ENCODE measurements at regions not wholly inside any gene's neighbourhood (a gene's known extent, or its start where the extent isn't known, plus 50 kb on each side); places are given as distances from the start of the nearest gene placed in this dataset.

DNA sequence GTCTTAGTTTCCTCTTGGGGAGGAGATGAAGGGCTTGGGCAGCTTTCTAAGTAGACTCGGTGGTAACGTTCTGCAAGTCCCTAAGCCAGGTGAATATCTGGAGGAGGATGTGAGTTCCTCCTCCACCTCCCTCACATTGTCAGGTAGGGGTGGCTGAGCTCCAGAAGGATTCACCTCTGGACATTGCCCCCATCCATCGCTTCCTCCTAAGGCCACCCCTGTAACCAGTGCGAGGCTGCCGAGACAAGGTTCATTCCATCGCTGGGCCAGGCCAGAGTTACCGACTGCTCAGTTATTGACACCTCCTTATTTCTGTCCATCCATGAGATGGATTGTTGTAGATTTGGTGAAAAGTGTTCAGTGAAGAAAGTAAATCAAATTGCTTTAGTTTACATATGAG, 334.1 kb upstream of the KLF6 start:
- DNase-seq (ENCODE audit: low read depth in 3 of 3), result no peak

DNA sequence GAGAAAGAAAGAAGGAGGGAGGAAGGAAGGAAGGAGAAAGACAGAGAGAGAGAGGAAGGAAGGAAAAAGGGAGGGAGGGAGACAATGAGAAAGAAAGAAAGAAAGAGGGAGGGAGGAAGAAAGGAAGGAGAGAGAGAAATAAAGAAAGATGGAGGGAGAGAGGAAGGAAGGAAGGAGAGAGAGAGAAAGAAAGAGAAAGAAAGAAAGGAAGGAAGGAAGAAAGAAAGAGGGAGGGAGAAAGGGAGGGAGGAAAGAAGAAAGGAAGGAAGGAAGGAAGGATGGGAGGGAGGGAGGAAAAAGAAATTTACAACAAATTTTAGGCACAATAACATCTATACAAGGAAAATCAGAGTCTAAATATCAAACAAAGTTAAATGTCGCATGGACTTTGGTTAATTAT, 332.6 kb upstream of the KLF6 start:
- DNase-seq (ENCODE audit: low read depth in 3 of 3), result no peak

DNA sequence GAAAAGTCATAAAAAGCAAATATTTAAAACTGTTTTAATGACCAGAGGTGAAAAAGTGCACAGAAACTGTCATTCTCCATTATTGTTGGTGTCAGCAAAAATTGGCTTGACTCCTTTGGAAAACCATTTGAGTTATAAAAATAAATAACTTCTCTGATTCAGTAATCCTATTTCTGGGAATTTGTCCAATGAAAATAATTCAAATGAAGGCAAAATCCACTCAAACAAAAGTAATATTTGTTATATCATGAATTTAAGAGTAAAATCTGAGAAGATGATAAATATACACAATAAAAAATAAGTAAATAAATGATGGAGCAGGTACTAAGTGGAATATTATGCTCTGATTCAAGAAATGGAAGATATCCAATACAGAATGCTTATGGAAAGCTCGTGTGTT, 326.6 kb upstream of the KLF6 start:
- no peak for DNase-seq (ENCODE audit: low read depth in 3 of 3)

DNA sequence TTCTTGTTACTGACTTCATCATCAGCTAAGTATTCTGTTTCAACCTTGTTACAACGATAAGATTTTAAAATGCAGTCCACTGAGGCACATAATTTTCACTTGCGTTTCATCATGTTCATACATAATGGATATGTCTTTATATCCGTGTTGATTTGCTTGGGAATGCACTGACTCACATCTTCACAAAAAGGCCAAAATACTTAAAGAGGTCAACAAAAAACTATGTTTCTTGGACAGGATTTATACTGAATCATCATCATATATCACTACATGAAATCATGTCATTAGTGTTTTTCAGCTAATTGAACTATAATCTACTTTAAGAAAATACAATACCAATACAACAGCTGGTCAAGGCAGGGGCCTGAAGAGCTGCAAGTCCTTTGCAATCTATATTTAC, 324.5 kb upstream of the KLF6 start:
- DNase-seq (ENCODE audit: low read depth in 3 of 3), result no peak

DNA sequence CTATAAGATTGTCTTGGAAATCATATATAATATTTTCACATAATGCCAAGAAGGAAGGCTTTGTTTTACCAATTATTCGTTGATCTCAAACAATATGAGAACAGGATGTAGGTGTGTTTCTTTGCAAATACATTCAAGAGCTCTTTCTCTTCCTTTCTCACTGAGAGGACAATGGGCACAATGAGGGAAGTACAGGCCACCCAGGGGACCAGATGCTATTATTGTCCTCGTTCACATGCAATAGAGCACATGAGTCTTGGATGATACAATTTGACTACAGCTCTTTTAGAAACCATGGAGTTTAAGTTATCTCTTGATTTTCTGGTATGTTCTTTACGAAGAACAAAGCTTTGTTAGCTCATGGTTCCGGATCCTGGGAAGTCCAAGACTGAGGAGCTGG, 323.7 kb upstream of the KLF6 start:
- no peak for DNase-seq (ENCODE audit: low read depth in 3 of 3)

DNA sequence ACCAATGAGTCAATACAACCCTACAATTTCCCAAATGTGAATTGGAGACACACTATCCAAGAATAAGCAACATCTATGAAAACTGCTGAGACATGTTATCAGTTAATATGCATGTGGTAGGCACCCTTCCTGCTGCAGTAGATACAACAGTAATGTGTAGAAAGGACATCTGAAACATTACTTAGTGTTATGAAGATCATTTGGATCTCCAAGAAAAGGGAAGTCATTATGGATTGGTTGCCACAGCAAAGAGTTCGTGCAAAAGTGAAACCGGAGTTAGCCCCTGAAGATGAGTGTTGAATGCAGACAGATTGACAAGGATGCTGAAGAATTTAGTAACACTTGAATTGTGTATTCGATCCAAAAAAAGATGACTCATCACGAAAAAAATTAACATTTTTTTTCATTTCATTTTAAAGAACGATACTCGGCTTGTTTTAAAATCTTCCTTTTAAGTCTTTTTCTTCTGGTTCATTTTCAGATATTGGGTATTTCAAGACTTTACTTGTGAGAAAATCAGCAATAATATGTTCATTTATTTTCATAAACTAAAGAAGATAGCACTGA, 322.4 kb upstream of the KLF6 start:
- DNase-seq (ENCODE audit: low read depth in 3 of 3), result no peak

DNA sequence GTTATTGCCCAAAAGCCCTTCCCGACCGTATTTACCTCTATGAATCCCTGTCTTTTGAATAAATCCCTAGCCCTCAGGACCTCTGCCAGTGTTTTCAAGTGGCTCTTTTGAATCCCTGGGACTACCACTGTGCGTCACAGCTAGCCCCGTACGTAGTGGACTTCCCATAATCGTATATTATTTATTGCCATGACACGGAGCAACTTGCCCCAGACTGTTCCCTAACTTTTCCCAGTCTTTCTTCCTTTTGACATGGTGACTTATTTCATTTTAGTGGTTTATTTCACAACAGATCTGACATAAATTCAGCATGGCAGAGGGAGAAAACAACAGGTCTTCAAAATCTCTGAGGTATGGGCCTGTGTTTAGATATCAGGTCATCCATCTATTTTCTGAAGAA, 318.6 kb upstream of the KLF6 start:
- no peak for DNase-seq (ENCODE audit: low read depth in 3 of 3)

DNA sequence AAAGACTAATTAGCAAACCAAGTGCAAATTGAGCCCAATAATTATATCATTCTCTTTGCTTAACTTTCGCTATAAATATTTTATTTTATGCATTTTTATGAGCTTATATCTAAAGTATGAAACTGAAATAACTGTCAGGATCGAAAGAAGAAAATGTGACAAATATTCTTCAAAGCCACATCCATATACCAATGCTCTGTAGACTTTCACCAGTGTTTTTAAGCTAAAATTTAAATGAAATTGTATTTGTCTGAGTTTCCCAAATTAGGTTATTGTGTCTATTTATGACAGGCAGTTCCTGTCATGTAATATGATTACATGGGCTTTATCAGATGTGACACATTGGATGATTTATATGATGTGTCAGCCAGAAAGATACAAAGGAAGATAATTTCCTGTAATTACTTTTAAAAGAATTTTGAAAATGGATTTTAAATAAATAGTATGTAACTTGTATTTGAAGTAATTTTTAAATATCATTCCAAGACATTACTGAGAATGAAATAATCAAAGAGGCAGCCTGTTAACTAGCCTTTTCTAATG, 317.9 kb upstream of the KLF6 start:
- no peak for DNase-seq (ENCODE audit: low read depth in 3 of 3)

DNA sequence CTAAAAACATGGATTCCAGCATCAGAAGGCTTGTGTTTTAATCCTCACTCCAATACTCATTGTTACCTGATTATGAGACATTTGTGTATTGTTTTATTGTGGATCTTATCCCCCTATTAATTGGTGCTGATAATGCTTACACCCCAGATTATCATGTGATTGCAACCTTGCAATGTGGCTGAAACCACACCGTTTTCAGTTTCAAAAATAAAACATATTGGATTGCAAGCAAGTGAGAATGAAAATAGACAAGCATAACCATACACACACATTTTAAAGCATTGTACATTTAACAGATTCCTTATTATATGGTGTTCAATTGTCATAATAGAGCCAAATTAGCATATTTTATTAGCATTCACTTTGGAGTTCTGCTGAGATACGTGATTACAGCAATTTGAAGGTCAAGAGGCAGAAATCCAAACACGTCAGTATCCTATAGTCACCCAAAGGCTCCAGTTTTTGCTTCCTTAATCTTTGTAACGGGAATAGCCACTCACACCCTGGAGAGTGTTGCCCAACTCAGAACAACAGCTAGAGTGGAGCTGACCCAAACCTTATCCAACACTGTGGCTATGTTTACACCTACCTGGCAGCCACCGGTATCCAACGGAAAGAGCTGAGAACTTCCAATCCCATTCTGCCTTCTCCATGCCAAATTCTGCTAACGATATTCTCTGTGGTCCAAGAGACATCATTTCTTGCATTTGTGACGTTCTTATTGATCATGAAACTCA, 317.1 kb upstream of the KLF6 start:
- no peak for DNase-seq (ENCODE audit: low read depth in 3 of 3)

DNA sequence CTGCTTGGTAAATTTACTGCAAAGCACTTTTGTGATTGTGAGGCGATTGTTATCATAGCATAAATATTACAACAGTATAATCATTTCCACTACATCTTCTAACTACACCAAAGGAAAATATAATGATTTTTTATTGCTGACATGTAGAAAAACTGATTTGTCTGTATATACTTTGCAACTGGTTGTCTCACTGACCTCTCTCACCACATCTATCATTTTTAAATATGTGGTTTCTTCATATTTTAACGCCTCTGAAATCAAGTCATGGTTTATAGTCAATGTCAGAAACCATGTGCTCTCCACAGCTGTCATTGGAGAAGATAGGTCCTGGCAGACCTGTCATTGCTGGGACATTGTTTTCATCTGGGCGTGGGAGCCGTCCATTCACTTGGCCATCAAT, 315.4 kb upstream of the KLF6 start:
- DNase-seq (ENCODE audit: low read depth in 3 of 3), result no peak

DNA sequence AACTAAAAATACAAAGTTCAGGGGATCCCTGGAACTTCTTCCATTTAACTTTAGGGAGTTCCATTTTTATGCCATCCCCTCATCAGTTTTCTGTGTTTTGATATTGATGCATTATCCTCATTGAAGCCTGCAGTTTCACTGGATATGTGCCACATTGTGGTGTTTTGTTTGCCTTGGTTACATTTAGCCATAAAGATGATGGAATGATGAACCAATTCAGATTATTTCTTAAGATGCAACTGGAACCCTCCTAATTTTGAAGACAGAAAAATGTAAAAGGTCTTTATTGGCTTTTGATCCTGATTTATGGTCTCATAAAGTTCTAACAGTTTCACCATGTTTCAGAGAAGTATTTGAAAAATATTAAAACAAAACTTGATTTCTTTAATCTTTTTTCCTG, 314.2 kb upstream of the KLF6 start:
- DNase-seq (ENCODE audit: low read depth in 3 of 3), result no peak

DNA sequence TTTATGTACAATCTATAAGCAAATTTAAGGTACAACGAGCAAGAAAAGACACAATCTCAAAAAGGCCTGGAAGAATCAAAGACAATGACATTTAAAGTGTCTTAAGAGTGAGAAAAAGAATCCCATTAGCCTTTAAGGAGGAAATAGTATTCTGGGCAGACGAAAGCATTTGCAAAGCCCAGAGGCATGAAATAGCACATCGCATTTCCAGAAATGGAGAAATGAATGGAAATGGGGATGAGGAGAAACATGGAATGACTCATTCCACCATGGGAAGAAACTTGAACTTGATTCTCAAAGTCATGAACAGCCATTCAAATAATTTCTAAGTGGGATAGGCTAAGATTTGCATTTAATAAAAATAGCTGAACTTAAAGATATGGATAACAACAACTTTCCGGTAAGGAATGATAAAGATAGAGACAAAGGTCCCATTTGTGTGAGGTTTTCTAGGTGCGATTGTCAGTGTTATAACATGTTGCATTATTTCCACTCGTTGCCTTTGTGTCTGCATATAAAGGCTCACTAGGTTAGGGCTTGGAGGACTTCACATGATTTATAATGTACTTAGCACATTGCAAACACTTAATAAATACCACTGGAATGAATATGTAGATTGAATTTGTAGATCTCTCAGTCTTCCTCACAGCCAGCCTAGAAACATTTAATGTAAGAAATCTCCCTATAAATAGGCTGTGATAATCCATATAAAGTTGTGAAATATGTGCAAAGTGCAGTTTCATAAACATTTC, 310.3 kb upstream of the KLF6 start:
- DNase-seq (ENCODE audit: low read depth in 3 of 3), result no peak

DNA sequence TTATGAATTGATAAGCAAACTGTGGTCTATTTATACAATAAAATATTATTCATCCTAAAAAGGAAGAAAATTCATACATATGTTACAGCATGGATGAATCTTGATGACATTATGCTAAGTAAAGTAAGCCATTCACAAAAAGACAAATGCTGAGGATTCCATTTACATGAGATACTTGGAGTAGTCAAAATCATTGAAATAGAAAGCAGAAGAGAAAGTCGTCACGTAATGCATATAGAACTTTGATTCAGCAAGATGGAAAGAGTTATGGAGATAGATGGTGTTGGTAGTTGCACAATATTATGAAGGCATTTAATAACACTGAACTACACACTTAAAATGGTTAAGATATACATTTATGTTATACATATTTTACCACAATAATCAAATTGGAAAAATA, 309.7 kb upstream of the KLF6 start:
- DNase-seq (ENCODE audit: low read depth in 3 of 3), result no peak

DNA sequence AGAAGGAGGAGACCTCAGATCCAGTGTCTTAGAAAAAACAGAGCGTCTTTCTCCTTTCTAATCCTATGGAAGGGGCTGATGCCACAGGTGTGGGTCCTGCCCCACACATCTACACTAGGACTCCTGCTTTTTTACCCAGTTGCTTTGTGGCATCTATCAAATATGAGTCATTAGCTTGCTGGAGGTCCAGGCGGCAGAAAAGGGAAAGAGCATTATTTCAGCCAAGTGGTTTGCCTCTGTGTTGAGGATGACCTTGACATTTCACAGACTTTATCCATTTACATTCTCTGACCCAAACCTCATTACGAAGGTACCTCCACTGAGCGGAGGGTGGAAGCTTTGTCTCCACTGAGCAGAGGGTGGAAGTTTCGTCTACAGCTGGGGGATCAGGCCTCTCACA, 308.4 kb upstream of the KLF6 start:
- no peak for DNase-seq (ENCODE audit: low read depth in 3 of 3)

DNA sequence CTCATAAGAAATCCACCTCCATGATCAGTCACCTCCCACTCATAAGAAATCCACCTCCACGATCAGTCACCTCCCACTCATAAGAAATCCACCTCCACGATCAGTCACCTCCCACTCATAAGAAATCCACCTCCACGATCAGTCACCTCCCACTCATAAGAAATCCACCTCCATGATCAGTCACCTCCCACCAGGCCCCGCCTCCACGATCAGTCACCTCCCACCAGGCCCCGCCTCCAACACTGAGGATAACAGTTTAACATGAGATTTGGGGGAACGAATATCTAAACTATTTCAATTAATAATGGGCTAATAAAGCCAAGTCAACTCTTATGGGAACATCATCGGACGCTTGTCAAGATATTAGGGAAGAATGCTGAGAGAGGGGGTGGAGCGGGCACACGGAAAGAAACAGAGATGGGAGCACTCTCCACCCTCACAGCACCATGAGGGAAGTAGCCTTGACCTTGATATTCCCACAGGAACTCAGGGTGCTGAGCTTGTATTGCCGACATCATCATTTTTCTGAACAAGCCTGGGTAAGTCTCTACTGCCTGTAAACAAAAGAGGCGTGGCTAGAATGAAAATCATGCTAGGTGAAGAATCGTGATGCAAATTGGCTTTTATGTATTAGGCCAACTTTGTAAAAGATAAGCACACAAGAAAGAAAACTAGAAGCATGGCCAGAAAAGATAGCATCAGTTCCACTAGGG, 303.5 kb upstream of the KLF6 start:
- DNase-seq (ENCODE audit: low read depth in 3 of 3), result peak in 2 of 3 experiments; percentile 32 to 55

DNA sequence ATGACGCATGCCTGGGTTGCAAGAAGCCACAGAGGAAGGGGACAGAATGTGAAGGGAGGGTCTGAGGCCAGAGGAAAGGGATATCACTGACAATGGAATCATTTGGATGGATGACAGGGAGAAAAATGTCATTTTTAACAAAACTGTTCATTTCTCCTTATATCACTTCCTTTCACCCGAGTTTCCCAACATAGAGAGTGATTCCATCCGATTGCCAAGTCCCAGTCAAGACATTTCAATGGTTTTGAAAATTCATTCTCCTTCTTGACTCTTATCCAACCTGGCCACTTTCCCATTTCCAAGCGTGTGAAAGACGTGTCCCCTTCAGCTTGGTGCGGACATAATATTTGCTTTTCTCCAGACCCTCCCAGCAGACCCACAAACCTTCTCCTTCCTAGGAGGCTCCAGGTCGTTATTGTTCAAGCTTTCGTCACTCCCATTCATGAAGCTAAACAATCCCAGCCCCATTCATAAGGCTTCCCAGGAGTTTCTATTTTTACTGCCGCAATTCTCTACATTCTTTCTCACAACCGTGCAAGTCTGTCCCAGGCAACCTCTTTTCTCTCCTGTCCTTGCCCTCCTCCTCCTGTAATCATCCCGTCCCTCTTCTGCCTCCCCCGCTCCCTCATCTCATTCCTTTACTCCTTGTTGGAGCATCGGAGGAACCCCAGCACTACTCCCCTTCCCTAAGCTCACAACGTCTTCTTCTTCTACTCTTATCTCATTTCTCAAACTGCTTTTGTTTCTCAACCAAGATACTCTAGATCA, 301.3 kb upstream of the KLF6 start:
- DNase-seq (ENCODE audit: low read depth in 3 of 3), result no peak

DNA sequence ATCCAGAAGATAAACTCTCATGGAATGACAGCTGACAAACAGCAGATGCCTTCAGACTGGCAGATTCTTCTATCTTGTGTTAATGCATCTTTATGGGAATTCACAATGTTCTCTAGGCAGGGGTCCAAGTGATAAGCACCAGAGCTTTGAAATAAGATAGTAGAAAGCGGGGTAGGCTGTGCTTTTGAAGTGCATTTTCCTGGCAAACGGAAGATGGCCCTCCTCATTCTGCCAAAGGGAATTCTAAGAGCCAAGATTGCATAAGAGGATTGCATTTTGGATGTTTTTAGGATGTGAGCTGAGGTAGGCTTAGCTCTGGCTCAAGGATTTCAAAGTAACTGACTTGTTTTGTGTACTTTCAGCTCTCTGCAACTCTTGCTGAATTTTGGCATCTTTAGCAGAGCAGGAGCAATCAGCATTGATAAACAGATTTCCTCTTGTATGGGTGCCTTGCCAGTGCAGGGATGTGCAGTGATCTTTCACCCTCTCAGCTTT, 298.5 kb upstream of the KLF6 start:
- no peak for DNase-seq (ENCODE audit: low read depth in 3 of 3)

DNA sequence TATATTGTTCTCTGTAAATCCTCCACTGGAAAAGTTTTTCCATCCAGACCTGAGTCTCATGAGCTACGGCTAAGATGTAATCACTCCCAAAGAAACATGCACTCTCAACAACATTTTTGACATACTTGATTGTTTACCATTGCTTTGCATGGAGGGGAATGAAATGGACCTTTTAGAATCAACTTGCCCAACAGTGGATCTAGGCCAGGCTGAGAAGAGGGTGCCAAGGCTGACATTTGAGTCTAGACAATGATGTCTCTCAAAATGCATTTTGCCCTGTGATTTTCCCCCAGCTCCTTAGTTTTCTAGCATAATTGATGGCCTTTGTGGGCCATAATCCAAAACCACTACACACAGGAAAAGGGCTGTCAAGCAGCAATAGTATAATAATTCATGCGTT, 297.9 kb upstream of the KLF6 start:
- DNase-seq (ENCODE audit: low read depth in 3 of 3), result no peak

DNA sequence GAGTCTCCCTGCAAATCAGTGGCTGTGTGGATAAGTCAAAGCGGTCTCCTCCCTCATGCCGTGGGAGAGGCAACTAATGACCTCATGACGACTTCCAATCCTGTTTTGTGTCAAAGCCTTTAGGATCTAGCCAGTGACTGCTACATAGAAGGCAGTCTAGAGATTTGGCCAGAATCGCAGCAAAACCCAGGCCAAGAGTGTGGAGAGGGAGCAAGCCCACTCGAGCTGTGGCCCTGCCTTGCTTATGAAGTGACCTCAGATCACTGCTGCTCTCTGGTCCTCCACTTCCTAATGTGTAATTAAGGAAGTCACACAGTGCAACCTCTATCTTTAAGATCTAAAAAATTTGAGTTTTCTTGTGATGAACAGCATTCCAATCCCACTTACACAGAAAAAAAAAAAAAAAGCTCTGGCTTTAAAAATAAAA, 296.7 kb upstream of the KLF6 start:
- DNase-seq (ENCODE audit: low read depth in 3 of 3), result no peak

DNA sequence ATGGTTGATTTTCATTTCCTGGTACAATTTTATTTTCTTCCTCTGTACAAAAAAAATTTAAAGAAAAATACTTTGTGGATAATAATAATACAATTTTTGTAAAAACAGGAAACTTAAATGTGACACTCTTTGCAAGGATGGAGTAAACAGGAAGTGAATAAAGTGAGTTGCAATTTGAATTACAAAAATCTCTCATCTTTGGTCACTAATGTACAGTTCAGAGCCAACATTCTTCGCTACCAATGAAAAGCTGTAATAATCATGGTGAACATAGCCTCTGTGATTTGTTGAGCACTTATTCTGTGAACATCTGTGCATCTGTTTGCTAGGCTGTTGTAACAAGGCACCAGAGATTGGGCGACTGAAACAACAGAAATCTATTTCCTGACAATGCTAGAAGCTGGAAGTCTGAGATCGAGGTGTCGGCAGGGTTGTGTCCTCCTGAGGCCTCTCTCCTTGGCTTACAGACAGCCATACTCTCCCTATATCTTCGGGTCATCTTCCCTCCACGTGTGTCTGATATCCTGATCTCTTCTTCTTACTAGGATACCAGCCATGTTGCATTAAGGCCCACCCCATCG, 295.3 kb upstream of the KLF6 start:
- DNase-seq (ENCODE audit: low read depth in 3 of 3), result no peak

DNA sequence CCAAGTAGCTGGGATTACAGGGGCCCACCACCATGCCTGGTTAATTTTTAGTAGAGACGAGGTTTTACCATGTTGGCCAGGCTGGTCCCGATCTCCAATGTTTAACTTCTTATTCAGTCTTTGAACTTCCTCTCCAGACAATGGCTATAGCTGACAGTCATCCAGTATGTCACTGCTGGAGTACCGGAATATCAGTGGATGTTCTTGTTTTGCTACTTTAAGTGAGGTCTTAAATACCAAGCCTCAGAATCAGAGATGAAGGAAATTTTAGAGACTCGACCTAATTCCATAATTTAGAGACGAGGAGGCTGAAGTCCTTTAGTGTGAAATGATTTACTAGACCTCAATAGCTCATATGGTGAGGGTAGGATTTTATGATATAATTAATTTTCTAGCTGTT, 294.8 kb upstream of the KLF6 start:
- DNase-seq (ENCODE audit: low read depth in 3 of 3), result no peak

Data from stimulated activated CD4-positive, alpha-beta T cell treated with anti-CD3 and anti-CD28 coated beads, TNF-alpha, amount 100 ng/mL, for 4 hours (primary cell).